Nephron (organoid): ENCODE measurements at regions not wholly inside any gene's neighbourhood (a gene's known extent, or its start where the extent isn't known, plus 50 kb on each side); places are given as distances from the start of the nearest gene placed in this dataset.

Source experiments
- H3K27ac Mint-ChIP-seq, 3 experiments: 2 replicates each; pipeline ENCODE4 v1.8.0; 2020; ENCODE audit warnings: mixed read lengths in 3 of 3, mild to moderate bottlenecking in 2 of 3, moderate library complexity in 1 of 3
- H3K27me3 Mint-ChIP-seq: 2 replicates; pipeline ENCODE4 v1.8.0; 2021; ENCODE audit warnings: low read depth, mild to moderate bottlenecking, moderate library complexity, mixed read lengths
- H3K36me3 Mint-ChIP-seq: 2 replicates; pipeline ENCODE4 v1.8.0; 2020; ENCODE audit warnings: low read depth, mixed read lengths
- H3K4me1 Mint-ChIP-seq: 2 replicates; pipeline ENCODE4 v1.8.0; 2020; ENCODE audit warnings: mixed read lengths
- H3K4me3 Mint-ChIP-seq, 3 experiments: 2 replicates each; pipeline ENCODE4 v1.8.0; 2020; ENCODE audit warnings: mild to moderate bottlenecking in 3 of 3, mixed read lengths in 3 of 3, moderate library complexity in 2 of 3
- H3K9me3 Mint-ChIP-seq: 2 replicates; pipeline ENCODE4 v1.8.0; 2020; ENCODE audit warnings: mixed read lengths
- TF ChIP-seq, protein P1 (sequence below), 3 experiments: fragments of 200-600 bp; sonication (generic); IDR thresholded peaks; one replicate each; pipeline ENCODE4 v1.5.0; 2021; ENCODE audit warnings: antibody characterized with exemption in 3 of 3; ENCODE audit not compliant: unreplicated experiment in 3 of 3

DNA sequence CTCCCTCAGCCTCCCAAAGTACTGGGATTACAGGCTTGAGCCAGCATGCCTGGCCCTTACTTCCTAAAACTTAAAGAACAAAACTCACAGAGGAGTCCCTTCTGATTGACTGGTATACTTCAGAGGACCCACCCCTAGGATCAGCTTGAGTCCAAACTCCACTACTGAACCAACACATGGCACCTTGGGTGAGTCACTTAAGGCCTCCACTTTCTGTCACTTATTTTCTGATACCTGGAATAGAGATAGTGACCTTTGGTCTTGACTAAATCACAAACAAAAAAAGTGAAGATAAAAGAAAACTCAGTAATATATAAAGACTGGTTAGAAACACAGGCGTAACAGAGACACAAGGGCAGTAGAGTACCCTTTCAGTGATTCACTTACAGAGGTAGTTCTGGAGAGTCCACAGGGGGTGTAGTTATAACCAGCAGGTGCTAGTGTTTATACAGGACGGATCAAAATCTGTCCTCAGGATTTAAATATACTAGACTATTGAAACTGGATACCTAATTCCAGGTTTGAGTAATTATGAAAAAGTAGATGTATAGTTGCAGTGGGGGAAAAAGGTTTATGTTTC, 274.3 kb upstream of the ANKRD55 start:
- Mint-ChIP-seq H3K4me3 (no peak overlapping the region), H3K9me3 (peaks cover 2% of the 10 kb centered on the region), H3K36me3 (no peaks in the 10 kb centered on the region), H3K4me1 (no peaks in the 10 kb centered on the region), H3K27me3 (no peaks in the 10 kb centered on the region), H3K27ac (peak overlapping the region in 2 of 3 experiments; percentile 9 to 26)
- TF ChIP-seq, protein P1, sequence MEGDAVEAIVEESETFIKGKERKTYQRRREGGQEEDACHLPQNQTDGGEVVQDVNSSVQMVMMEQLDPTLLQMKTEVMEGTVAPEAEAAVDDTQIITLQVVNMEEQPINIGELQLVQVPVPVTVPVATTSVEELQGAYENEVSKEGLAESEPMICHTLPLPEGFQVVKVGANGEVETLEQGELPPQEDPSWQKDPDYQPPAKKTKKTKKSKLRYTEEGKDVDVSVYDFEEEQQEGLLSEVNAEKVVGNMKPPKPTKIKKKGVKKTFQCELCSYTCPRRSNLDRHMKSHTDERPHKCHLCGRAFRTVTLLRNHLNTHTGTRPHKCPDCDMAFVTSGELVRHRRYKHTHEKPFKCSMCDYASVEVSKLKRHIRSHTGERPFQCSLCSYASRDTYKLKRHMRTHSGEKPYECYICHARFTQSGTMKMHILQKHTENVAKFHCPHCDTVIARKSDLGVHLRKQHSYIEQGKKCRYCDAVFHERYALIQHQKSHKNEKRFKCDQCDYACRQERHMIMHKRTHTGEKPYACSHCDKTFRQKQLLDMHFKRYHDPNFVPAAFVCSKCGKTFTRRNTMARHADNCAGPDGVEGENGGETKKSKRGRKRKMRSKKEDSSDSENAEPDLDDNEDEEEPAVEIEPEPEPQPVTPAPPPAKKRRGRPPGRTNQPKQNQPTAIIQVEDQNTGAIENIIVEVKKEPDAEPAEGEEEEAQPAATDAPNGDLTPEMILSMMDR (IDR thresholded peaks at IDR 0.05; ENCODE audit: unreplicated experiment in 3 of 3): no peak

DNA sequence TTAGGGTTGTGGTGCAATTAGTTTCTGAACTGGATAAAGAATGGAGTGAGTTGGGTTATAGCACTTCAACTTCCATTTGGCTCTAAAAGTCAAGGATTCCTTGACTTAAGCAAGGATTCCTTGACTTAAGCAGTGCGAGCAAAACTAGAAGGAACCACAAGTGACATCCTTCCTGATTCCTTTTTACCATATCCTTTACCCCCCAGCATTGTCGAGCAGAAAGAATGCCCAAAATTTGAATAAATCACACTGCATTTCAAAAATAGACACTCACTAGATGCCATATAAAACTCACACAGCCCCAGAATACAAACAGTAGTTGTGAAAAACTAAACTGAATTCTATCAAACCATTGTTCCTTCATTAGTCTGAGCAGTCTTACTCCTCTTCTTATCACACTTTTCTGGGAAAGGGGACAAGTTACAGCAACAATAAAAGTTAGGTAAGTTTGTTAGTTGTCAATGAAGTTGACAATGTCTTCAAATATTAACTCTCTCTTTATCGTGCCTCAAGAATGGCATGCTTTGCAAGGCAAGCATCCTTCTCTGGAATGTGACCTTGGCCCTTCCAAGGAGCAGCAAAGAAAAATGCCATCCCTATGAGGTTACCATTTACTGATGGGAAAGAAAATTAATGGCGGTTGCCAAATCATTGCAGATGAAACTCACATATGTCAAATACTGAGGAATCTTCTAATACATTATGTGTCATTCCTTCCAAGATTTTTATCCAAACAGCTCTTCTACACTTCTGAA, 273.3 kb upstream of the ANKRD55 start:
- peaks cover 3% of the 10 kb centered on the region for H3K27me3 Mint-ChIP-seq
- TF ChIP-seq, protein P1 (IDR thresholded peaks at IDR 0.05; ENCODE audit: unreplicated experiment in 3 of 3): no peak
- peaks cover 2% of the 10 kb centered on the region for H3K9me3 Mint-ChIP-seq
- H3K36me3 Mint-ChIP-seq: no peaks in the 10 kb centered on the region
- no peak overlapping the region for H3K4me3 Mint-ChIP-seq
- no peaks in the 10 kb centered on the region for H3K4me1 Mint-ChIP-seq
- peak overlapping the region; percentile 14 to 63 (median 41) for H3K27ac Mint-ChIP-seq

DNA sequence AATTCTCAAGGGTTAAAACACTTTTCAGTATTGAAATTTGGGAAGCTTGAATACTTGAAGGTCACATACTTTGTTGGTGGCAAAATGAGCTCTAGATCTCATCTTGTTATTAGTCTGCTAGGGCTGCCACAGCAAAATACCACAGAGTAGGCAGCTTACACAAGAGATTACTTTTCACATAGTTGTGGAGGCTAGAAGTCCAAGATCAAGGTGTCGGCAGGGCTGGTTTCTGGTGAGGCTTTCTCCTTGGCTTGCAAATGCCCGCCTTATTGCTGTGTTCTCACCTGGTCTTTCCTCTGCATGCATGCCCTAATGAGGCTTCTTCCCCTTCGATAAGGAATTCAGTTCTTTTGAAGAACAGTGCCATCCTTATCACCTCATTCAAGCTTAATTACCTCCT, 270.8 kb upstream of the ANKRD55 start:
- H3K4me3 Mint-ChIP-seq: no peak overlapping the region
- no peaks in the 10 kb centered on the region for H3K4me1 Mint-ChIP-seq
- H3K36me3 Mint-ChIP-seq: no peaks in the 10 kb centered on the region
- peaks cover 2% of the 10 kb centered on the region for H3K9me3 Mint-ChIP-seq
- peaks cover 3% of the 10 kb centered on the region for H3K27me3 Mint-ChIP-seq
- no peak overlapping the region for H3K27ac Mint-ChIP-seq
- TF ChIP-seq, protein P1 (IDR thresholded peaks at IDR 0.05; ENCODE audit: unreplicated experiment in 3 of 3): no peak

DNA sequence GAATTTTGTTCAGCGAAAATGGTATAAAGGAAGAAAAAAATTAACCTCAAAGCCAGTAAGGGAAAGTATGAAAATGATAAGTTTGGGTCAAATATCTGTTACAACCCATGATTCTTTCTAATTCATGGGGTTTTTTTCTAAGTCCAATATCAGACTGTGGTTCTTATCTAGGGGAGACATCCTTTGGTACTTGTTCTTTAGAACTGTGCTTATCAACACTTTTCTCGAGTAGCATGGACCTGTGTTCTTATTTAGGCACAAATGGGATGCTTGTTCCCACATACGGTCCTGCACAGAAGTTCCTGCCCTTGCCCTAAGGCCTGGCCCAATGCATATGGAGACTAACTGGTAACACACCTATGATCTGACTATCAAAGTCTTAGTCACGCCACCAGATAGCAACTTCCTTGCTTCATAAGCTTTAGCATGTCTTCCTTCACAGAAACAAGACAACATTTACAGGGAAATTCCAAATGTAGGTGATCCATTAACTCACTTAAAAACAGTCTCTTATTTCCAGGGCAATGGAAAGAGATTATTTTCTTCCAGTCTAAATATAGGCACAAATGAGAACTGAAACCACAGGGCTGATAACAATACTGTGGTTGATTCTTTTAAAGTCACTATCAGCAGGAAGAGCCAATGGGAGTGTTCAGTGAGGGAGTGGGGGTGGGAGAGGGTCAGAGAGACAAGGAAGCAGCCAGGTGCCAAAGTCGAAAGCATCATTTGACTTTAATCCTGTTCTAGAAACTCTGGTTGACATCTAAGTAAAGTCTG, 268.8 kb upstream of the ANKRD55 start:
- no peak overlapping the region for H3K4me3 Mint-ChIP-seq
- peak overlapping the region in 1 of 3 experiments; percentile 24 for H3K27ac Mint-ChIP-seq
- peaks cover 3% of the 10 kb centered on the region for H3K27me3 Mint-ChIP-seq
- H3K36me3 Mint-ChIP-seq: no peaks in the 10 kb centered on the region
- H3K4me1 Mint-ChIP-seq: no peaks in the 10 kb centered on the region
- peaks cover 2% of the 10 kb centered on the region for H3K9me3 Mint-ChIP-seq
- TF ChIP-seq, protein P1 (IDR thresholded peaks at IDR 0.05; ENCODE audit: unreplicated experiment in 3 of 3): no peak

DNA sequence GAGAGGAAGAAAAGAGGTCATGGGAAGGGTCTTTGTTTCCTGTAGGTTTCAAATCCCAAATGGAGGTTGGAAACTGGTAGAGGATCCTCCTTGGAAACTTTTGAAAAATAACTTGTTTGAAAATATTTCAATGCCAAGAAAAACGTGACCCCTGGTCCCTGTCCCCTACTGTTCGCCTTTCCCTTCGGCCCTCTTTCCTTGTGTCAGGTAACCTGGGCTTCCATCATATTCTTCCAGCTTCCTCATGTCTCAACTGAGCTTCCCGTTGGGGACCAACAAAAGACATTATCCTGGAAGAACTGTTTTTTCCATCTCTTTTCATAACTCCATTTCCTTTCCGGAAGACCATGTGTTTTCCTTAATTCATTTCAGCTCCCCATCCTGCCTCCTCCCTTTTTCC, 266.8 kb upstream of the ANKRD55 start:
- no peak overlapping the region for H3K4me3 Mint-ChIP-seq
- peaks cover 5% of the 10 kb centered on the region for H3K27me3 Mint-ChIP-seq
- peak overlapping the region in 1 of 3 experiments; percentile 4 for H3K27ac Mint-ChIP-seq
- TF ChIP-seq, protein P1 (IDR thresholded peaks at IDR 0.05; ENCODE audit: unreplicated experiment in 3 of 3): no peak
- peaks cover 10% of the 10 kb centered on the region for H3K4me1 Mint-ChIP-seq
- peaks cover 2% of the 10 kb centered on the region for H3K9me3 Mint-ChIP-seq
- no peaks in the 10 kb centered on the region for H3K36me3 Mint-ChIP-seq
